Spleen (tissue), 7 donors: ENCODE measurements at regions not wholly inside any gene's neighbourhood (a gene's known extent, or its start where the extent isn't known, plus 50 kb on each side); places are given as distances from the start of the nearest gene placed in this dataset.

ENCODE experiments used
- POLR2AphosphoS5 ChIP-seq, 3 donors: sonication (generic); formaldehyde crosslinking; IDR thresholded peaks; one replicate each; pipeline ENCODE4 v1.5.1; 2017; ENCODE audit warnings: antibody characterized with exemption in 3 of 3
- TF ChIP-seq, protein P1 (sequence below), 11 experiments: fragments of 200-600 bp in 7 of 11; fragments of 450-650 bp in 4 of 11; sonication (generic) in 4 of 11; IDR thresholded peaks in 8 of 11; conservative IDR thresholded peaks in 3 of 11; 1 replicate in 7 of 11; 2 replicates in 4 of 11; pipeline versions ENCODE4 v1.4.0 to v1.8.0; 2016 to 2021; ENCODE audit warnings: antibody characterized with exemption in 11 of 11, inconsistent platforms in 4 of 11, mild to moderate bottlenecking in 1 of 11
- donor health status: DM: no; HTN: no; CAD: no; lungs with moderate emphysema.
- donor health status: DM: no; HTN: no; CAD: no.
- donor health status: DM: no; HTN: no; CAD: no.

DNA sequence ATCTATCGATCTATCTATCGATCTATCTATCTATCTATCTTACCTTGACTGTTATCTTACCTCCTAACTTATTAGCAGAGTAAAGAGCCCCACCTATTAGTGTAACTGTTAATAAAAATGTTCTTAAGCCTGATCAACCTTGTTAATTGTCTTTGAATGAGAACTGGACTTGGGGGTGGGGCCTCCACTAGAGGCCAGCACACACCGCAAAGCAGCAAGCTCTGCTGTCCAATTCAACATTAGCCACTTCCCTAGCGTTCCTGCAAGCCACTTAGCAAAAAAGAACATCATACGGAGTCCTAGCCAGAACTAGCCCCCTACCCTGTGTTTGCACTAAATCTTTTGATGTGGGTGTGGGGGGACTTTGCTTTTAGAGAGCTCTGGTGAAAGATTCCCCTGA lies 515.8 kb downstream of the KDM4C start:
- TF ChIP-seq, protein P1, sequence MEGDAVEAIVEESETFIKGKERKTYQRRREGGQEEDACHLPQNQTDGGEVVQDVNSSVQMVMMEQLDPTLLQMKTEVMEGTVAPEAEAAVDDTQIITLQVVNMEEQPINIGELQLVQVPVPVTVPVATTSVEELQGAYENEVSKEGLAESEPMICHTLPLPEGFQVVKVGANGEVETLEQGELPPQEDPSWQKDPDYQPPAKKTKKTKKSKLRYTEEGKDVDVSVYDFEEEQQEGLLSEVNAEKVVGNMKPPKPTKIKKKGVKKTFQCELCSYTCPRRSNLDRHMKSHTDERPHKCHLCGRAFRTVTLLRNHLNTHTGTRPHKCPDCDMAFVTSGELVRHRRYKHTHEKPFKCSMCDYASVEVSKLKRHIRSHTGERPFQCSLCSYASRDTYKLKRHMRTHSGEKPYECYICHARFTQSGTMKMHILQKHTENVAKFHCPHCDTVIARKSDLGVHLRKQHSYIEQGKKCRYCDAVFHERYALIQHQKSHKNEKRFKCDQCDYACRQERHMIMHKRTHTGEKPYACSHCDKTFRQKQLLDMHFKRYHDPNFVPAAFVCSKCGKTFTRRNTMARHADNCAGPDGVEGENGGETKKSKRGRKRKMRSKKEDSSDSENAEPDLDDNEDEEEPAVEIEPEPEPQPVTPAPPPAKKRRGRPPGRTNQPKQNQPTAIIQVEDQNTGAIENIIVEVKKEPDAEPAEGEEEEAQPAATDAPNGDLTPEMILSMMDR (IDR thresholded peaks at IDR 0.05 in 8 of 11, conservative IDR thresholded peaks at IDR 0.05 in 3 of 11), result no peak
- TF ChIP-seq POLR2AphosphoS5 (IDR thresholded peaks at IDR 0.05), result no peak
